ENCODE measurements at regions not wholly inside any gene's neighbourhood (a gene's known extent, or its start where the extent isn't known, plus 50 kb on each side); places are given as distances from the start of the nearest gene placed in this dataset.

- TF ChIP-seq TCF12 (IDR thresholded peaks at IDR 0.05; ENCODE audit: low read depth) (no peak), EP300 (IDR thresholded peaks at IDR 0.05; ENCODE audit: borderline replicate concordance) (no peak), EGR1 (IDR thresholded peaks at IDR 0.05) (no peak), CEBPB (IDR thresholded peaks at IDR 0.05) (no peak), REST (IDR thresholded peaks at IDR 0.05; ENCODE audit: low read depth) (no peak), YY1 (IDR thresholded peaks at IDR 0.05; ENCODE audit: low read depth) (no peak)
Measured at GRCh38 chr6:19713984-19714383, 123.2 kb upstream of the ID4 start.
